HEK293 (cell line): ENCODE measurements at regions not wholly inside any gene's neighbourhood (a gene's known extent, or its start where the extent isn't known, plus 50 kb on each side); places are given as distances from the start of the nearest gene placed in this dataset.

Experiments
- HOXA7 ChIP-seq: sonication (generic); formaldehyde crosslinking; IDR thresholded peaks from 2 replicates; pipeline ENCODE4 v1.8.1; 2022; ENCODE audit warnings: missing genetic modification reagents, borderline replicate concordance
- IKZF3 ChIP-seq: fragments of 450-650 bp; IDR thresholded peaks from 2 replicates; pipeline ENCODE4 v1.5.0; 2018; ENCODE audit warnings: missing biosample characterization, mild to moderate bottlenecking, missing genetic modification characterization, moderate library complexity
- YY1 ChIP-seq: fragments of 450-650 bp; formaldehyde crosslinking; IDR thresholded peaks from 2 replicates; pipeline ENCODE4 v1.5.1; 2018; ENCODE audit warnings: missing biosample characterization, missing genetic modification characterization
- ZFP3 ChIP-seq: fragments of 450-650 bp; formaldehyde crosslinking; IDR thresholded peaks from 2 replicates; pipeline ENCODE4 v1.5.1; 2016; ENCODE audit warnings: low read depth, missing biosample characterization, missing genetic modification characterization
- ZNF664 ChIP-seq: fragments of 450-650 bp; formaldehyde crosslinking; IDR thresholded peaks from 2 replicates; pipeline ENCODE4 v1.5.1; 2016; ENCODE audit warnings: missing biosample characterization, missing genetic modification characterization
- TF ChIP-seq, protein P1 (sequence below): fragments of 450-650 bp; formaldehyde crosslinking; IDR thresholded peaks from 2 replicates; pipeline ENCODE4 v1.5.1; 2016; ENCODE audit warnings: missing biosample characterization, missing genetic modification characterization
- TF ChIP-seq, protein P2 (sequence below): fragments of 450-650 bp; formaldehyde crosslinking; IDR thresholded peaks from 2 replicates; pipeline ENCODE4 v1.5.1; 2016; ENCODE audit warnings: missing biosample characterization, missing genetic modification characterization
- TF ChIP-seq, protein P3 (sequence below): sonication (generic); formaldehyde crosslinking; IDR thresholded peaks from 2 replicates; pipeline ENCODE4 v1.8.1; 2022; ENCODE audit warnings: mild to moderate bottlenecking, moderate library complexity, missing genetic modification reagents

DNA sequence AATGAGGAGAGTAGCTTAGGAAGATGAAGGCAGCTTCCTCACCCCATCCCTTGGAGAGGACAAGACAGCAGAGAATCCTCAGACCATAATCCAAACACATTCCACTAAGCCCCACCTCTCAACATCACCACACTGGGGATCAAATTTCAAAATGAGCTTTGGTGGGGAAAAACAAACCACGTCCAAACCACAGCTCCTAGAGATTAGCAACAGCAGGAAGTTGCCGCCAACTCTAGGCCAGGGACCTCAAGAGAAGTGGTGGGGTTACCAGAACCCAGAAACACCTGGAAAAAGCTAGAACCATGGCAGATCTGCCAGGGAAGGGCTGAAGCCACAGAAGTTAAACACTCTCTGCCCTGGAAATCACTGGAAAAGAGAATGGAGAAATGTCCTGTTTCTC, 571.6 kb downstream of the HS3ST4 start:
- TF ChIP-seq, protein P1, sequence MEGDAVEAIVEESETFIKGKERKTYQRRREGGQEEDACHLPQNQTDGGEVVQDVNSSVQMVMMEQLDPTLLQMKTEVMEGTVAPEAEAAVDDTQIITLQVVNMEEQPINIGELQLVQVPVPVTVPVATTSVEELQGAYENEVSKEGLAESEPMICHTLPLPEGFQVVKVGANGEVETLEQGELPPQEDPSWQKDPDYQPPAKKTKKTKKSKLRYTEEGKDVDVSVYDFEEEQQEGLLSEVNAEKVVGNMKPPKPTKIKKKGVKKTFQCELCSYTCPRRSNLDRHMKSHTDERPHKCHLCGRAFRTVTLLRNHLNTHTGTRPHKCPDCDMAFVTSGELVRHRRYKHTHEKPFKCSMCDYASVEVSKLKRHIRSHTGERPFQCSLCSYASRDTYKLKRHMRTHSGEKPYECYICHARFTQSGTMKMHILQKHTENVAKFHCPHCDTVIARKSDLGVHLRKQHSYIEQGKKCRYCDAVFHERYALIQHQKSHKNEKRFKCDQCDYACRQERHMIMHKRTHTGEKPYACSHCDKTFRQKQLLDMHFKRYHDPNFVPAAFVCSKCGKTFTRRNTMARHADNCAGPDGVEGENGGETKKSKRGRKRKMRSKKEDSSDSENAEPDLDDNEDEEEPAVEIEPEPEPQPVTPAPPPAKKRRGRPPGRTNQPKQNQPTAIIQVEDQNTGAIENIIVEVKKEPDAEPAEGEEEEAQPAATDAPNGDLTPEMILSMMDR (tag by site-specific recombination) = no peak
- TF ChIP-seq IKZF3 (tag by site-specific recombination) (no peak), ZNF664 (tag by site-specific recombination) (no peak), HOXA7 (CRISPR knock-in tag) (no peak), YY1 (tag by site-specific recombination) (no peak), ZFP3 (tag by site-specific recombination) (no peak)
- TF ChIP-seq, protein P2, sequence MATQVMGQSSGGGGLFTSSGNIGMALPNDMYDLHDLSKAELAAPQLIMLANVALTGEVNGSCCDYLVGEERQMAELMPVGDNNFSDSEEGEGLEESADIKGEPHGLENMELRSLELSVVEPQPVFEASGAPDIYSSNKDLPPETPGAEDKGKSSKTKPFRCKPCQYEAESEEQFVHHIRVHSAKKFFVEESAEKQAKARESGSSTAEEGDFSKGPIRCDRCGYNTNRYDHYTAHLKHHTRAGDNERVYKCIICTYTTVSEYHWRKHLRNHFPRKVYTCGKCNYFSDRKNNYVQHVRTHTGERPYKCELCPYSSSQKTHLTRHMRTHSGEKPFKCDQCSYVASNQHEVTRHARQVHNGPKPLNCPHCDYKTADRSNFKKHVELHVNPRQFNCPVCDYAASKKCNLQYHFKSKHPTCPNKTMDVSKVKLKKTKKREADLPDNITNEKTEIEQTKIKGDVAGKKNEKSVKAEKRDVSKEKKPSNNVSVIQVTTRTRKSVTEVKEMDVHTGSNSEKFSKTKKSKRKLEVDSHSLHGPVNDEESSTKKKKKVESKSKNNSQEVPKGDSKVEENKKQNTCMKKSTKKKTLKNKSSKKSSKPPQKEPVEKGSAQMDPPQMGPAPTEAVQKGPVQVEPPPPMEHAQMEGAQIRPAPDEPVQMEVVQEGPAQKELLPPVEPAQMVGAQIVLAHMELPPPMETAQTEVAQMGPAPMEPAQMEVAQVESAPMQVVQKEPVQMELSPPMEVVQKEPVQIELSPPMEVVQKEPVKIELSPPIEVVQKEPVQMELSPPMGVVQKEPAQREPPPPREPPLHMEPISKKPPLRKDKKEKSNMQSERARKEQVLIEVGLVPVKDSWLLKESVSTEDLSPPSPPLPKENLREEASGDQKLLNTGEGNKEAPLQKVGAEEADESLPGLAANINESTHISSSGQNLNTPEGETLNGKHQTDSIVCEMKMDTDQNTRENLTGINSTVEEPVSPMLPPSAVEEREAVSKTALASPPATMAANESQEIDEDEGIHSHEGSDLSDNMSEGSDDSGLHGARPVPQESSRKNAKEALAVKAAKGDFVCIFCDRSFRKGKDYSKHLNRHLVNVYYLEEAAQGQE = no peak
- TF ChIP-seq, protein P3, sequence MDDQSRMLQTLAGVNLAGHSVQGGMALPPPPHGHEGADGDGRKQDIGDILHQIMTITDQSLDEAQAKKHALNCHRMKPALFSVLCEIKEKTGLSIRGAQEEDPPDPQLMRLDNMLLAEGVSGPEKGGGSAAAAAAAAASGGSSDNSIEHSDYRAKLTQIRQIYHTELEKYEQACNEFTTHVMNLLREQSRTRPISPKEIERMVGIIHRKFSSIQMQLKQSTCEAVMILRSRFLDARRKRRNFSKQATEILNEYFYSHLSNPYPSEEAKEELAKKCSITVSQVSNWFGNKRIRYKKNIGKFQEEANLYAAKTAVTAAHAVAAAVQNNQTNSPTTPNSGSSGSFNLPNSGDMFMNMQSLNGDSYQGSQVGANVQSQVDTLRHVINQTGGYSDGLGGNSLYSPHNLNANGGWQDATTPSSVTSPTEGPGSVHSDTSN (CRISPR knock-in tag) = no peak
